Caco-2 (cell line): ENCODE measurements at regions not wholly inside any gene's neighbourhood (a gene's known extent, or its start where the extent isn't known, plus 50 kb on each side); places are given as distances from the start of the nearest gene placed in this dataset.

Experiments
- BruUV-seq: library from RNA; stranded (reverse); fragments of 400-500 nt; replicated peaks from 2 replicates; lab custom pipeline; 2021; lab: Mats Ljungman, UMichigan
- CTCF ChIA-PET: fragments of 300-600 bp; sonication (Branson Sonifier 250); formaldehyde crosslinking; loops from one replicate; lab custom pipeline; 2022; ENCODE audit warnings: antibody characterized with exemption; lab: Charles Lee
- POLR2A ChIA-PET: fragments of 300-600 bp; sonication (Branson Sonifier 250); formaldehyde crosslinking; loops from one replicate; lab custom pipeline; 2022; ENCODE audit warnings: antibody characterized with exemption; lab: Charles Lee
- DNase-seq, 2 experiments: peaks; one replicate each; pipeline versions ENCODE4 v3.0.0 to v3.0.0-alpha.2; 2020 to 2022
- H3K27me3 ChIP-seq: replicated peaks from 2 replicates; pipeline ENCODE4 v1.6.0; 2011; ENCODE audit warnings: low read length; ENCODE audit not compliant: control insufficient read depth, insufficient read depth
- H3K36me3 ChIP-seq: 2 replicates; pipeline ENCODE4 v1.5.1; 2011; ENCODE audit warnings: low read length; ENCODE audit not compliant: control insufficient read depth, insufficient read depth
- H3K4me1 ChIP-seq: fragments of 250-450 bp; sonication (Bioruptor Pico); 2 replicates; pipeline ENCODE4 v1.5.1; 2020; ENCODE audit warnings: mild to moderate bottlenecking
- H3K4me3 ChIP-seq: 2 replicates; pipeline ENCODE4 v1.5.1; 2011; ENCODE audit warnings: low read depth, mild to moderate bottlenecking, control low read depth, low read length
- H3K9me3 ChIP-seq: fragments of 250-450 bp; sonication (Bioruptor Pico); 2 replicates; pipeline ENCODE4 v1.5.1; 2020; ENCODE audit warnings: mild to moderate bottlenecking, moderate library complexity
- H3K27ac Mint-ChIP-seq: one replicate; pipeline ENCODE4 v1.8.0; 2022; ENCODE audit warnings: mixed read lengths; ENCODE audit not compliant: unreplicated experiment
- H3K27me3 Mint-ChIP-seq: one replicate; pipeline ENCODE4 v1.8.0; 2022; ENCODE audit warnings: mixed read lengths; ENCODE audit not compliant: insufficient read depth, unreplicated experiment
- H3K36me3 Mint-ChIP-seq: one replicate; pipeline ENCODE4 v1.8.0; 2022; ENCODE audit warnings: mild to moderate bottlenecking, mixed read lengths; ENCODE audit not compliant: insufficient read depth, unreplicated experiment
- H3K4me1 Mint-ChIP-seq: one replicate; pipeline ENCODE4 v1.8.0; 2022; ENCODE audit warnings: low read depth, mixed read lengths; ENCODE audit not compliant: unreplicated experiment
- H3K4me3 Mint-ChIP-seq: one replicate; pipeline ENCODE4 v1.8.0; 2022; ENCODE audit warnings: mild to moderate bottlenecking, moderate library complexity, mixed read lengths; ENCODE audit not compliant: unreplicated experiment
- H3K9me3 Mint-ChIP-seq: one replicate; pipeline ENCODE4 v1.8.0; 2022; ENCODE audit warnings: mixed read lengths; ENCODE audit not compliant: unreplicated experiment
- CTCF ChIP-seq, 2 experiments: fragments of 200-600 bp in 1 of 2; IDR thresholded peaks; 1 replicate in 1 of 2; 2 replicates in 1 of 2; pipeline versions ENCODE4 v1.5.1 to v1.8.0; 2011 to 2022; ENCODE audit warnings: antibody characterized with exemption in 1 of 2, control low read depth in 1 of 2, inconsistent platforms in 1 of 2, low read depth in 1 of 2, low read length in 1 of 2, mild to moderate bottlenecking in 1 of 2, moderate library complexity in 1 of 2; ENCODE audit not compliant: insufficient read depth in 1 of 2, severe bottlenecking in 1 of 2, unreplicated experiment in 1 of 2
- intact Hi-C: fragments of 100-400 bp; cut with micrococcal nuclease; formaldehyde crosslinking; loops from one replicate; pipeline ENCODE4 v1.10.0; 2022; ENCODE audit not compliant: unreplicated experiment

- ChIA-PET CTCF (no interaction called here), POLR2A (no interaction called here)
- no peaks in the 10 kb centered on the region for H3K4me1 Mint-ChIP-seq
- no peaks in the 10 kb centered on the region for H3K36me3 Mint-ChIP-seq
- H3K9me3 Mint-ChIP-seq, result no peaks in the 10 kb centered on the region
- intact Hi-C loops, result no loop called here
- Histone ChIP-seq H3K4me1 (no peaks in the 10 kb centered on the region), H3K27me3 (no peaks in the 10 kb centered on the region), H3K36me3 (no peaks in the 10 kb centered on the region), H3K4me3 (no peak overlapping the region), H3K9me3 (no peaks in the 10 kb centered on the region)
- H3K27me3 Mint-ChIP-seq, result peaks cover 9% of the 10 kb centered on the region
- no TSS peak for BruUV-seq
- no peak for TF ChIP-seq CTCF (IDR thresholded peaks at IDR 0.05; ENCODE audit: insufficient read depth in 1 of 2, low read depth in 1 of 2, low read length in 1 of 2, severe bottlenecking in 1 of 2, unreplicated experiment in 1 of 2)
- H3K4me3 Mint-ChIP-seq, result no peak overlapping the region
- H3K27ac Mint-ChIP-seq, result no peak overlapping the region
- DNase-seq, result no peak
Observed at GRCh38 chr2:198326431-198326830, 522.0 kb downstream of the PLCL1 start.

- Mint-ChIP-seq H3K4me1 (no peaks in the 10 kb centered on the region), H3K36me3 (no peaks in the 10 kb centered on the region), H3K27me3 (peaks cover 12% of the 10 kb centered on the region), H3K4me3 (no peak overlapping the region), H3K9me3 (no peaks in the 10 kb centered on the region), H3K27ac (no peak overlapping the region)
- ChIA-PET CTCF (no interaction called here), POLR2A (no interaction called here)
- Histone ChIP-seq H3K4me3 (no peak overlapping the region), H3K36me3 (no peaks in the 10 kb centered on the region), H3K9me3 (no peaks in the 10 kb centered on the region), H3K4me1 (no peaks in the 10 kb centered on the region), H3K27me3 (no peaks in the 10 kb centered on the region)
- intact Hi-C loops, result no loop called here
- no peak for TF ChIP-seq CTCF (IDR thresholded peaks at IDR 0.05; ENCODE audit: insufficient read depth in 1 of 2, low read depth in 1 of 2, low read length in 1 of 2, severe bottlenecking in 1 of 2, unreplicated experiment in 1 of 2)
- no TSS peak for BruUV-seq
- no peak for DNase-seq
Observed at GRCh38 chr2:198325359-198325758, 521.0 kb downstream of the PLCL1 start.

- no peak for DNase-seq
- Mint-ChIP-seq H3K36me3 (no peaks in the 10 kb centered on the region), H3K4me3 (no peak overlapping the region), H3K27ac (no peak overlapping the region), H3K4me1 (no peaks in the 10 kb centered on the region), H3K9me3 (no peaks in the 10 kb centered on the region), H3K27me3 (peaks cover 10% of the 10 kb centered on the region)
- Histone ChIP-seq H3K4me3 (no peak overlapping the region), H3K9me3 (no peaks in the 10 kb centered on the region), H3K27me3 (no peaks in the 10 kb centered on the region), H3K4me1 (no peaks in the 10 kb centered on the region), H3K36me3 (no peaks in the 10 kb centered on the region)
- BruUV-seq, result no TSS peak
- POLR2A ChIA-PET, result no interaction called here
- intact Hi-C loops, result no loop called here
- TF ChIP-seq CTCF (IDR thresholded peaks at IDR 0.05; ENCODE audit: insufficient read depth in 1 of 2, low read depth in 1 of 2, low read length in 1 of 2, severe bottlenecking in 1 of 2, unreplicated experiment in 1 of 2), result no peak
- CTCF ChIA-PET, result no interaction called here
Observed at GRCh38 chr2:198324071-198324470, 519.7 kb downstream of the PLCL1 start.
